GM12874 (cell line): ENCODE measurements at regions not wholly inside any gene's neighbourhood (a gene's known extent, or its start where the extent isn't known, plus 50 kb on each side); places are given as distances from the start of the nearest gene placed in this dataset.

Experiments used
- TF ChIP-seq, protein P1 (sequence below): IDR thresholded peaks from 2 replicates; pipeline ENCODE4 v1.5.1; 2011; ENCODE audit warnings: low read depth, mild to moderate bottlenecking, control low read depth, low read length, moderate library complexity; ENCODE audit not compliant: insufficient read depth

DNA sequence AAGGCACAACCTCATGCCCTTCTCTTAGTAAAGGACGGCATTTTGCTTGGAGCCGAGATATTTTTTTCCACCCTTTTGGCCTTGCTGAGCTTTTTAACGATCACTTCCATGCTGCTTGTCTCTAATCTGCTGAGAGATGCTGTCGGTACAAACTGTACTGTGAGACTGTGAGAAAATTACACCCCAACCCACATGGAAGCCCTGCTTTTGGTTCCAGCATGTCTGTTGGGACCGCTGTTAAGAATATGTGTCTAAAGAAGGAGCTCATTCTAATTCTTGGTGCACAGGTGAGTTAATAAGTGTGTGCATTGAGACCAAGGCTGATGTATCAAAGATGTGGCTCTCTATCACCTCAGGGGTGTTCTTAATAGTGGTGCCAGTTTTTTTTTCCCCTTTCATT is 304.5 kb upstream of the MAP3K7 start:
- TF ChIP-seq, protein P1, sequence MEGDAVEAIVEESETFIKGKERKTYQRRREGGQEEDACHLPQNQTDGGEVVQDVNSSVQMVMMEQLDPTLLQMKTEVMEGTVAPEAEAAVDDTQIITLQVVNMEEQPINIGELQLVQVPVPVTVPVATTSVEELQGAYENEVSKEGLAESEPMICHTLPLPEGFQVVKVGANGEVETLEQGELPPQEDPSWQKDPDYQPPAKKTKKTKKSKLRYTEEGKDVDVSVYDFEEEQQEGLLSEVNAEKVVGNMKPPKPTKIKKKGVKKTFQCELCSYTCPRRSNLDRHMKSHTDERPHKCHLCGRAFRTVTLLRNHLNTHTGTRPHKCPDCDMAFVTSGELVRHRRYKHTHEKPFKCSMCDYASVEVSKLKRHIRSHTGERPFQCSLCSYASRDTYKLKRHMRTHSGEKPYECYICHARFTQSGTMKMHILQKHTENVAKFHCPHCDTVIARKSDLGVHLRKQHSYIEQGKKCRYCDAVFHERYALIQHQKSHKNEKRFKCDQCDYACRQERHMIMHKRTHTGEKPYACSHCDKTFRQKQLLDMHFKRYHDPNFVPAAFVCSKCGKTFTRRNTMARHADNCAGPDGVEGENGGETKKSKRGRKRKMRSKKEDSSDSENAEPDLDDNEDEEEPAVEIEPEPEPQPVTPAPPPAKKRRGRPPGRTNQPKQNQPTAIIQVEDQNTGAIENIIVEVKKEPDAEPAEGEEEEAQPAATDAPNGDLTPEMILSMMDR, result no peak

DNA sequence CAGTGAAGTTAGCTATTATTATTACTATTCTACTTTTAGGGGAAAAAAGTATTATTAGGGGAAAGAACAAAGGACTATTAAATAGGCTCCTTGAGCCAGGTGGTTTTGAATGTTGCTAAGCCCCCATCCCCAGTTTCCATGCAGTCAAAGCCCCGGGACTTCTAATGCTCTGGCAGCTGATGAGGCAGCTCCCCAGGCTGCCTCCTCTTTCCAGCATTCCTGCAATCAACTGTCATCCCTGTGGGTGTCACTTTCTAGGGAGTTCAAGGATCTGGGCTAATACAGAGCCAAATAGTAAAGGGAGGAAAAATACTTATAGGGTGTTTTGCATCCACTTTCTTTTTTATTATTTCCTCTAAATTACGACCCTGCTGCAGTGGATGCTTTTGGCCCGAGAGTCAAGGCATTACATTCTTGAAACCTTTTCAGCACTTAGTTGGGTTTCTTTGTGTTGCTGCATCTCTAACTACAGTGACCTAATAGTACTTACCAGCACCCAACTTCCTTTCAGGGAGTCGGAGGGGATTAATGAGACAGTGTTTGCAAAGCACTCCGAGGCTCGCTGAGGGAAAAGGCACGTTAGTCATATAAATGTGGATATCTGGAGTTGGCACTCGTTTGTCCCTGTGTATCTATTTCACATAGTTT is 303.9 kb upstream of the MAP3K7 start:
- TF ChIP-seq, protein P1, result no peak

DNA sequence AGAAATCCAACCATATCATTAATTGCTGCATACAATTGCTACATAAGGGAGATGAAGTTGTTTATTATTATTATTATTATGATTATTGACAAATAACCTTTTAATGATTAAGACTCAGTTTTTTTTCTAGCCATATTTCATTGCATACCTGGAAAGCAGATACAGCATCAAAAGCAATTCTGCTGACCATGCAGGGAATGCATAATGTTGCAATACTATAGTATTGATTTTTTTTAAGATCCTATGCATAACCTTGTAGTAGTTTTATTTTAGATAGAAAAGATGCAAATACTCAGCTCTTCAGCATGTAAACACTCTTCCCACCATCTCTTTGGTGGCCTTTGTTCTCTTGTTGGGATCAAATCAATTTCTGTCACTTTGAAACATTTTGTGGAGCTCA is 300.9 kb upstream of the MAP3K7 start:
- TF ChIP-seq, protein P1, result no peak

DNA sequence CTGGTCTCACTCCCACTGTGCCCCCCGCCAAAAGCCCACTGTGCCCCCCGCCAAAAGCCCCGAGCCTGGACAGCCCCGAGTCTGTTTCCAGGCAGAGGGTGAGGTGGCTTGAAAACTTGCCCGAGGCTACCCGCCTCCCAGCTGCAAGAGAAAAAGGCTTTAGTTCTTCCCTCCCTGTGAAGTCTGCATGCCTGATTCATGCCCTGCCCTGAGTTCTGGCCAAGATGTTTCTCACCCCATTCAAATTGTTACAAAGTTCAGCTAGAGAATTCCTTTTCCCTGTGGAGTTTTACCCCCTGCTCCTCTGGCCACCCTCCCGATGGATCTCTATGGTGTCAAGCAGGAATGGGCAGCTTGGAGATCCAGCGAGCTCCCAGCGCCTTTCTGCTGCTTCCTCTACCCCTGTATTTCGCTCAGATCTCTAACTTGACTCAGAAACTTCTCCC is 298.8 kb upstream of the MAP3K7 start:
- TF ChIP-seq, protein P1, result no peak

DNA sequence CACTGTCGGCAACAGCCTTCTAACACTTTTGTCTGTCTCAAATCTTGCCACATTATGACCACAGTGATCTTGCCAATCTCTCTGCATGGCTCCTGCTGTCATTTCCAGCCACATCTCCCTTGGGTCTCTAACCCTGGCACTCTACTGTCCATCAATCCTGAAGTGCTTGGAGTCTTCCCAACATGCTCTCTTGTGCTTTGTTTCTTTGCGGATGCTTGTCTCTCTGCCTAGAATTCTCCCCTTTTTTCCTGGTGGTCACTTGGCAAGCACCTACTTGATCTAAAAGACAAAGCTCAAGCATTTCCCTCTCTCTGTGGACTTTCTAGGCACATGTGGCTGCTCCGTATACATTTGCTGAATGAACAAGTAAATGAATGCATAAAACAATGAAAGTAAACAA is 290.7 kb upstream of the MAP3K7 start:
- TF ChIP-seq, protein P1, result no peak

DNA sequence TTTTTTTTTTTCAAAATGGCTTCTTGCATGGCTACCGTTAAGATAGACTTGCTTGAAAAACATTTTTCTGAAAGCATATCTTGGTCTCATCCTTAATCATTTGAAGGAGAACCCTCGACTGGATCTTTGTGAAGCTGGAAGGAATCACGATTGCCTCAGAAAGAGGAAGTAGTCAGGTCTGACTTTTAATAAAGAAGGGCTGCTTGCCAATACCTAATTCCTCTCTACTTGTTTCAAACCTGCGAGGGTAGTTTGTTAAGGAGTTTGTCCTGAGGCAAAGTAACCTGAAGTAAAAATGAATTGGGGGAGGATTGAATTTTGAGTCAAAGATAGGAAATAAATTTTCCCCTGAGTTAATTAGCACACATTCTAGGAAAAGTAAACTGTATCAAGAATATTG is 288.1 kb upstream of the MAP3K7 start:
- TF ChIP-seq, protein P1, result no peak

DNA sequence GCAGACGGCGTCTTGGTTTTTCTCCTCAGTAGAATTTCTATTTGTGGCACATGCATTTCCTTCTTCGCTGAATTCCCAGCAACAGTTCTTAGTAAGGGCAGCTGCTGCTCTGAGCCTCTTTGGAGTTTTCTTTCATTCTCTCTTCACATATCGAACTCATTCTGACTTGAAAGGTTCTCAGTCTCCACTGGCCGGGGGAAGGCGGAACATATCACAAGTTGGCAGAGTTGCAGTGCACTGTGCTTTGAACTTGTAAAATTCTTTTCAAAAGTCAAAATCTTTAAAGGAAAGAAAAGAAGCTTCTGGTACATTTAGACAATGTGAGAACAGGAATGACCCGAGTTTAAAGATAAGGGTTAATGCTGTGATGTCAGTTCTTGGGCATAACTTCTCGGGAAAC is 286.1 kb upstream of the MAP3K7 start:
- TF ChIP-seq, protein P1, result no peak
